ENCODE measurements at regions not wholly inside any gene's neighbourhood (a gene's known extent, or its start where the extent isn't known, plus 50 kb on each side); places are given as distances from the start of the nearest gene placed in this dataset.

- dilution Hi-C loops (cut with HindIII; ENCODE audit: low sequenced_read_pairs, unreplicated experiment) = no loop called here
- DNase-seq = no peak
- Histone ChIP-seq H4K20me1 (ENCODE audit: insufficient read depth, low read length) (no peaks in the 10 kb centered on the region), H3K9me3 (ENCODE audit: control insufficient read depth, insufficient read depth, low read length) (peaks cover 43% of the 10 kb centered on the region), H4K5ac (ENCODE audit: low read depth, low read length) (no peak overlapping the region), H2BK120ac (ENCODE audit: low read depth, low read length) (no peak overlapping the region), H3K23ac (ENCODE audit: low read depth, low read length) (no peak overlapping the region), H2BK20ac (ENCODE audit: low read depth, low read length) (no peak overlapping the region), H2BK15ac (ENCODE audit: low read depth, low read length) (no peak overlapping the region), H2AFZ (replicated peaks; ENCODE audit: low read length, poor library complexity) (no peak overlapping the region), H3K14ac (replicated peaks; ENCODE audit: low read depth, low read length) (no peak overlapping the region), H3K79me1 (ENCODE audit: low read depth in 1 of 2, low read length in 2 of 2) (no peaks in the 10 kb centered on the region), H3K9me1 (ENCODE audit: insufficient read depth, low read length) (no peaks in the 10 kb centered on the region), H3K4me1 (ENCODE audit: control insufficient read depth, insufficient read depth, low read length) (no peaks in the 10 kb centered on the region), H4K91ac (ENCODE audit: insufficient read depth, low read depth, low read length) (no peak overlapping the region), H2AK9ac (replicated peaks; ENCODE audit: low read depth, low read length, poor library complexity) (no peak overlapping the region), H3K27ac (ENCODE audit: insufficient read depth, low read length) (no peak overlapping the region), H3K18ac (ENCODE audit: low read depth, low read length) (no peak overlapping the region), H3K4ac (ENCODE audit: low read depth, low read length) (no peak overlapping the region), H3K9ac (ENCODE audit: low read depth, low read length) (no peak overlapping the region), H3K56ac (ENCODE audit: extremely low read depth, insufficient read depth, low read length) (no peak overlapping the region), H3K27me3 (ENCODE audit: control insufficient read depth, insufficient read depth, low read length) (no peaks in the 10 kb centered on the region), H3K36me3 (ENCODE audit: control insufficient read depth, insufficient read depth, low read length) (no peaks in the 10 kb centered on the region), H3K4me2 (ENCODE audit: low read depth, low read length) (no peak overlapping the region), H4K8ac (ENCODE audit: low read depth in 2 of 2, low read length in 2 of 2) (no peak overlapping the region), H3K4me3 (ENCODE audit: insufficient read depth, low read depth, low read length) (no peak overlapping the region), H2AK5ac (ENCODE audit: low read depth, low read length) (no peak overlapping the region), H2BK5ac (ENCODE audit: low read depth, low read length, poor library complexity, severe bottlenecking) (no peak overlapping the region)
- POLR2A ChIA-PET (ENCODE audit: unreplicated experiment) = no interaction called here
- TF ChIP-seq RAD21 (IDR thresholded peaks at IDR 0.05; ENCODE audit: low read length) (no peak), SMC3 (IDR thresholded peaks at IDR 0.05; ENCODE audit: low read depth, low read length) (no peak), NFE2L2 (IDR thresholded peaks at IDR 0.05; ENCODE audit: low read depth, low read length) (no peak), RFX5 (IDR thresholded peaks at IDR 0.05; ENCODE audit: low read depth, low read length) (no peak), MAZ (IDR thresholded peaks at IDR 0.05; ENCODE audit: borderline replicate concordance, low read depth, low read length) (no peak)
- TF ChIP-seq, protein P1, sequence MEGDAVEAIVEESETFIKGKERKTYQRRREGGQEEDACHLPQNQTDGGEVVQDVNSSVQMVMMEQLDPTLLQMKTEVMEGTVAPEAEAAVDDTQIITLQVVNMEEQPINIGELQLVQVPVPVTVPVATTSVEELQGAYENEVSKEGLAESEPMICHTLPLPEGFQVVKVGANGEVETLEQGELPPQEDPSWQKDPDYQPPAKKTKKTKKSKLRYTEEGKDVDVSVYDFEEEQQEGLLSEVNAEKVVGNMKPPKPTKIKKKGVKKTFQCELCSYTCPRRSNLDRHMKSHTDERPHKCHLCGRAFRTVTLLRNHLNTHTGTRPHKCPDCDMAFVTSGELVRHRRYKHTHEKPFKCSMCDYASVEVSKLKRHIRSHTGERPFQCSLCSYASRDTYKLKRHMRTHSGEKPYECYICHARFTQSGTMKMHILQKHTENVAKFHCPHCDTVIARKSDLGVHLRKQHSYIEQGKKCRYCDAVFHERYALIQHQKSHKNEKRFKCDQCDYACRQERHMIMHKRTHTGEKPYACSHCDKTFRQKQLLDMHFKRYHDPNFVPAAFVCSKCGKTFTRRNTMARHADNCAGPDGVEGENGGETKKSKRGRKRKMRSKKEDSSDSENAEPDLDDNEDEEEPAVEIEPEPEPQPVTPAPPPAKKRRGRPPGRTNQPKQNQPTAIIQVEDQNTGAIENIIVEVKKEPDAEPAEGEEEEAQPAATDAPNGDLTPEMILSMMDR (conservative IDR thresholded peaks at IDR 0.05; ENCODE audit: low read depth, low read length) = no peak
- ATAC-seq (ENCODE audit: low read depth) = no peak
- in situ Hi-C loops (cut with MboI; ENCODE audit: low sequenced_read_pairs) = no loop called here
- WGBS, 2 experiments (ENCODE audit: extremely low coverage in 2 of 2, insufficient read length in 1 of 2) = 80% methylated on average over 1 of the region's 13 CpGs; no CpG with 5 or more reads in 1 of the 2 experiments
- intact Hi-C loops (cut with micrococcal nuclease) = no loop called here
- BruUV-seq (replicated peaks) = no TSS peak
- CTCF ChIA-PET = no interaction called here
Observed at GRCh38 chr7:51476026-51476425, 159.4 kb upstream of the COBL start.
